ENCODE measurements at regions not wholly inside any gene's neighbourhood (a gene's known extent, or its start where the extent isn't known, plus 50 kb on each side); places are given as distances from the start of the nearest gene placed in this dataset.
"Not testable (repeated sequence)": the region's sequence is repeated elsewhere in the genome, so short reads cannot be mapped to it uniquely, and the experiment has no call there.

DNA sequence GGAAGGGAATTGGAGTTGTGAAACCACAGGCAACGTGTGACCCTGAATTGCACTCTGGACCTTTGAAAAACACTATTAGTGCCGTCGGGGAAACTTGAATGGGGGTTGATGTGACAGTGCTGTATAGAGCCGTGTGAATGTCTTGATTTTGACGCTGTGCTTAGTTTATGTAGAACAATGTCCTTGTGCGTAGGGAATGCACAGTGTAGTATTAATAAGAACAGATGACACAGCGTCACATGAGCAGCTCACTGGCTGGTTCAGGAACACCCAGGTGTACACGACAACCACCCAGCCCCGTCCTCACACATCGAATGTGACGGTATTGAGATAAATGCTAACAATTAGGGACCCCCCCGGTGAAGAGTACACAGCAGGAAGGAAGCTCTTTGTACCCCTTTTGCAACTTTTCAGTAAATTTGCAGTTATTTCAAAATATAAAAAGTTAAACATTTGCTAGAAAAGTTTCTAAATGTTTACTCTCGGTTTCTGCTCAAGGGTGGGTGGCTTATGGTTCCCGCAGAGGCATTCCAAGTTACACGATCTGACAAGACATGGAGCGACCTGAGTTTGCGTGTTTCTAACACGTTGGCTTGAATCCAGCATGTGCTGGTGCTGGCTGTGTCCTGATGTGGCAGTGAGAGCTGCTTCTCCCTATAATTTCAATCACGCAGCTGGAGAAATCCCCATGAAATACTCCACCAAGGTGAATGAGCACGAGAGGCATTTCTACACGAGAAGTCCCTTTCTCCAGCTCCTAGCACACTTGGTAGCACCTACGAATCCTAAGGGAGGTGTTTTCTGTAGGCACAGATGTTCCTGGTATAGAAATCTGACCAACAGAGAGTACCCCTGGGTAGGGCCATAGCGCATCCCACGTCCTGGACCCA, 208.0 kb upstream of the EXOC2 start:
- no peak for DNase-seq (ENCODE audit: low read depth)

DNA sequence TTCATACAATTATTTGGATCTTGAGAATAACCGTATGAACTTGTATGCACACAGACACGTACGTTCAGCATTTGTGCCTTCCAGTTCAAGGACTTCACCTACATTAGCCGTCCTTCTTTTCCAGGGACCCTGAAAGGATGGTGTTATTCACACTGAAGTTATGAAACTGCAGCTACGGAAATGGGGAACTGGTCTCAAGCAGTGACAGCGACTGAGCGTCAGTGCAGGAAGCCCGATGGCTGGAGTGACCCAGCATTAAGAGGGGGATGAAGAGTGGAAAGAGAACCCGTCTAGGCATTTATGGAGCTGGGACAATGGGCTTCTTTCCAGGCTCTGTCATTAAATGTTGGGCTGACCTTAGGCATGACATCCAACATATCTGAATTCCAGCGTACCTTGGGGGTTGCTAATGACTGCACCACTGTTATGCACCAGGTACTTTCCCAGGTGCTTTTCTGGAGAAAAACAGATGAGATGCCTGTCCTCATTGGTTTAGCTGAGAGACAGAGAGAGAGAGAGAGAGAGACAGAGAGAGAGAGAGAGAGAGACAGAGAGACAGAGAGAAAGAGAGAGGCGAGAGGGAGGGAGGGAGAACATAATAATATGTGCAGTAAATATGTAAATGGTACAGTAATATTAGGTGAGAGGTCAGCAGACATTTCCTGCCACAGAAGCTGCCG, 204.7 kb upstream of the EXOC2 start:
- no peak for DNase-seq (ENCODE audit: low read depth)

DNA sequence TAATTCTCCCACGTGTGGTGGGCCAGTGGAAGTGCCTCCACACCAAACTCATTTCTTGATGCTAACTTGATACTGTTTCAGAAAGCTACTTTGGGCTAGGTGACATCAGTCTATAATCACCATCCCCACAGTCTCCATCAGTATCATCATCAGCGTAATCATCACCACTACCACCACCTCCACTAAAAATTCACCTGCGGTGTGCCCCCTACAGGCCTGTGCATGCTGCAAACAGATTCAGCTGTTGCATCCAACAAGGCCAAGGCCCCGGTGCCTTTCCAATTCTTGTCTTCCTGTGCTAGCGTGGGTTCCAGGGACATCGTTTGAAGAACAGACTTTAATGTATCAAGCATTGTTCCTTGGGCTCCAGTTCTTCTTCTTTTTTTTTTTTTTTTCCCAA, 201.3 kb upstream of the EXOC2 start:
- DNase-seq (ENCODE audit: low read depth), result no peak

DNA sequence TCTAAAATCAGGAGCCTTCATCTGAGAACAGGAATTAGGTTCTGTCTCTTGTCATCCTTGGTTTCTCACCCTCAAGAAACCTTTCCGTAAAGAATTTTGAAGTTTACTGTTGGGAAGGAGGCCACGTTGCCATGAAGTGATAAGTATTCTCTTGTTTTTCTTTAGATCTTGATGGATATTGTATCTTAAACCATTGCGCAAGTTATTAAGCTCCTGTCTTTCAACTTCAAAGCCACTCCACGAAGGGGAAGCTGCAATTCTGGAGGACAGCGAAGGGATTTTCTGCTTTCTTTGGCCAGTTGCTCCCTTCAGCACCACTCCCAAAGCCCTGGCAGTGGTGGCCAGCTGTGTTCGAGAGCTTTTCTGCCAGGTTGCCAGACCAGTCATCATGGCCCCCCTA, 198.1 kb upstream of the EXOC2 start:
- DNase-seq (ENCODE audit: low read depth), result no peak

DNA sequence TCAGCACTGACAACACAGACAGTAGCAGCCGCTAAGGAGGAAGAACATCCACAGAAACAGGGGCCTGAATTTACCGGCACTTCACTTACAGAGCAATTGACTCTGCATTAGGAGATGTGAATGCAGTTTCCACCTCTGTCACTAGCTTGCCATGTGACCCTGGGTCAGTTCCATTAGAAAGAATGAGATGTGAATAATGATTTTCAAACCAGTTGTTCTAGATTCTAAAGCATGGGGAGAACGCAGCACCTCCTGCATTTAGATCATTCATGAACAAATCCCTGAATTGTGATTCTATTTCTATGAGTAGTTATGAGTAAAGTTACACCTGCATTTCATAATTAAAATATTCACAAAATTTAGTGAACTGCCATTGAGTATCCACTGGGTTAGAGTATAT, 197.3 kb upstream of the EXOC2 start:
- DNase-seq (ENCODE audit: low read depth), result no peak

DNA sequence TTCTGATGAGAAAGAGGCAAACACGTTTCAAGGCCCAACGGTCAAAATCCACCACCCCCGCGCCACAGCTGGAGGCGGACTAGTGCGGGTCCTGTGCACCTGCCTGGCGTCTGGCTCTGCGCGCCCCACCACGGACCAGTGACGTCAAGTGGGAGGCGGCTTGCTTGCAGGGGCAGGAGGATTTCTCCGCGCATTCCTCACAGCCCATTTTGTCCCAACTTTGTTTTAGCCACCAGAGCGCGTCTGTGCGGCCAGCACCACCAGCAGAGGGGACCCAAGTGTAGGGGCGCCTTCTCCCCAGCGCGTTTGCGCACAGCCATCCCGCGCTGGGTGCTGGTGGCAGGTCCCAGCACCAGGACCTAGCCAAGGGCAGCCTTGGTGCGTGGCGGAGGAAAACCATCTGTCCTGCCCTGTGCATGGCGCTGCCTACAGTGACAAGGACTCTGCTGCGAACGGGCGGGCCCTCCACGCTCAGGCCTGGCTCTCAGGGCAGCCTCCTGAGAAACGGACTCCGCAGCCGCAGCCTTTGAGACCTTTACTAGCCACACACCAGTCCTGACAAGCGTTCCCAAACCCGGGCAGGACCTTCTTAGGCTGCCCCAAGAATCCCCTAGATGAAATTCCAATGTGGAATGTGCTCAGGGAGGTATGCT, 194.8 kb upstream of the EXOC2 start:
- DNase-seq (ENCODE audit: low read depth), result no peak

DNA sequence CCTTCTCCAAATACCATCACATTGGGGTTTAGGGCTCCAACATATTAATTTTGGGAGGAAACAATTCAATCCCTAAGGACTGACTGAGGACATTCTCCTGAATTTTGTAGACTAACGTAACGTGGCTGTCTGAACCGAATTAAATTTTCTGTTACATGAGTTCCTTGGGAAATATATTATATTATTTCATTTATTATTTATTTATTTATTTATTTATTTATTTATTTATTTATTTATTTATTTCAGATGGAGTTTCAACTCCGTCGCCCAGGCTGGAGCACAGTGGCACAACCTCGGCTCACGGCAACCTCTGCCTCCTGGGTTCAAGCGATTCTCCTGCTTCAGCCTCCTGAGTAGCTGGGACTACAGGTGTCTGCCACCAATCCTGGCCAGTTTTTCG, 193.2 kb upstream of the EXOC2 start:
- DNase-seq (ENCODE audit: low read depth), result not testable (repeated sequence)

DNA sequence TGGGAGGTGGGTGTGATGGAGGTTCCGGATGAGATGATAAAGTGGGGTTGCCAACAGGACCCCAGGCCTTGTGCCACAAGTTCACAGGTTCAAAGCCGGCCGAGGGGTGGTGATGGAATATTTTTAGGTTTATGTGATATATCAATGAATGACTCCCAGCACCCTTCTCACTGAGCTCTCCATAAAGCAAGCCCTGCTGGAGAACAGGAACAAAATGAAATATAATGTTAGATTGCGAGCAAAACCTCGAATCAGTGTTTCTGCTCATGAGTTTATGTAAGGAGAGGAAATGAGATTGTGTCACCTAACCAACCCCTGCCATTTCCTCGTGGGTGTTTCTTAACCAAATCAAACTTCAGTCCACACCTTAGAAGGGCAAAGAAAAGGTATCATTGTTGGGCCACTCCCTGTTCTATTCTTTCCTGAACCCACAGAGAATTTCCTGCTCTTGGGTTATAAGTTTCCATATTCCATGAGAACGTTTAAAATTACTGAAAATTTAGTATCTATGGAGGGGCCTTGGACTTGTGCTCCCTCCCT, 192.2 kb upstream of the EXOC2 start:
- no peak for DNase-seq (ENCODE audit: low read depth)

DNA sequence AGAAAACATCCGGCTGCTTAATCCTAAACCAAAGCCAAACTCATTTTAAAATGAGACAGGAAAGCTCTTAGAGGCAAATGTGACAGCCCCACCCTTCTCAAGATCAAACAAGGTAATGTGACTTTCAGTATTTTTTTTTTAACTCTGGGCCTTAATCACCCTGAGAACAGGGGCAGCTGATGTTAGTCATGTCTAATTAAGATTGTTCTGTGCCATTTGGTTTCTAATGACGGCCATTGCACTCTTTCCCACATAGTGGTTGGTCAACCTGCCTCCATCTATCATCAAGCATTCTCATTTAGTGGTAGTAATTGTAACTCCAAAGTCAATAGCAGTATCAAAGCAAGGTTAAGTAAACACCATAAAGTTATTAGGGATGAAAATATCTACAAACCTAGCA, 191.6 kb upstream of the EXOC2 start:
- DNase-seq (ENCODE audit: low read depth), result no peak

DNA sequence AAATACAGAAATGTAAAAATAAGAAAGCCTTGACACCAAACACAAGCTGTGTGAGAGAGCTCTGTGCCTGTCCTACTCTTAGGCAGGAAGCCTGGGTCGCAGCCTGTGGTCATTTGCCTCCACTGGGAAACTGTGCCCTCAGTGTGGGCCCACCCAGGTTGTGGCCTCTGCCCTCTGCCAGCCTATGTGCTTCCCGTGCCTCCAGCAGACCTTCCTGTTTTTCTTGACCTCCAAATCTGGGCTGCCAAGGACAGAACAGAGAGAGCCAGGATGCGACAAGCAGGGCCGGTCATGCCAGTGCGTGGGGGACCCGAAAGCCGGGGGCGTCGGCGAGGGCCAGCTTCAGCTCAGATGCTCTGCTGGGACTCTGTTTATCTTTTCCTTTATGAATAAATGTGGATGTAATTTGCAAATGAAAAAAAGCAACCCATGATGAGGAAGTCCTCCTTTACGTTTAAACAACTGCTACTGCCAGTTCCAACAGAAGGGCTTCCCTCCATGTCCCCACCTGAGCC, 189.2 kb upstream of the EXOC2 start:
- DNase-seq (ENCODE audit: low read depth), result no peak

DNA sequence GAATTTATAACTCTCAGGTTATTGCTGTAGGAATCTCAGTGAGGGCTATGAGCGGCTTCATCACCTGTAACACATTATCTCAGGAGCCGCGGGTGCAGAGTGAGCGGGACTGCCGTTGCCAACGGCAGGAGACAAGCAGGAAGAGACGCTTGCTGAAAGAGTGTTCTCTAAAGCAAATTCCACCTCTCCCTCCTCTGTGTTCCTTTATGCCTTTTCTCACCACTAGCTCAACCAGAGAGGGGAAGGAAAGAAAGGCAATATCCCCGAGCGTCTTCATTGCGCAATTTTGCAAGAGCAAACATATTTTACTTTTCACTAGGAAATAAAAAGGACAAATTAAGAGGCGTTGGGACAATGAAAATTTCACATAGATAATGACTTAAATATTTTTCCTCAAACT, 185.2 kb upstream of the EXOC2 start:
- DNase-seq (ENCODE audit: low read depth), result no peak

DNA sequence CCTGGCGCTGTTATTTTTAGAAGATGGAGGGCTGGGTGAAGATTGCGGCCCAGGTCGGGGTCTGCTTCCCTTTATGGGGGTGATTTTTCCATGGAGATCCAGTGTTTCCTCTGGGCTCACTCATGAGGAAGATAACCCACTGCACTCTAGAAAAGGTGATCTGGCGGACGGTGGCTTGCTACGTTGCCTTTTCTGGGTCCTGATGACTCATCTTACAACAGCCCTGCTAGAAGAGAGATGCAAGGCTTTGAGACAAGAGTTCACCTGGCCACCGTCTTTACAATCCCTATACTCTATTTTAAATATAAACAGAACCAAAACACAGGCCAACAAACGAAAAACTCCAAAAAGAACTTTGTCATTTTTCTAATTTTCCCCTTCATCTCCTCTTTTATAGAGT, 182.1 kb upstream of the EXOC2 start:
- DNase-seq (ENCODE audit: low read depth), result no peak

DNA sequence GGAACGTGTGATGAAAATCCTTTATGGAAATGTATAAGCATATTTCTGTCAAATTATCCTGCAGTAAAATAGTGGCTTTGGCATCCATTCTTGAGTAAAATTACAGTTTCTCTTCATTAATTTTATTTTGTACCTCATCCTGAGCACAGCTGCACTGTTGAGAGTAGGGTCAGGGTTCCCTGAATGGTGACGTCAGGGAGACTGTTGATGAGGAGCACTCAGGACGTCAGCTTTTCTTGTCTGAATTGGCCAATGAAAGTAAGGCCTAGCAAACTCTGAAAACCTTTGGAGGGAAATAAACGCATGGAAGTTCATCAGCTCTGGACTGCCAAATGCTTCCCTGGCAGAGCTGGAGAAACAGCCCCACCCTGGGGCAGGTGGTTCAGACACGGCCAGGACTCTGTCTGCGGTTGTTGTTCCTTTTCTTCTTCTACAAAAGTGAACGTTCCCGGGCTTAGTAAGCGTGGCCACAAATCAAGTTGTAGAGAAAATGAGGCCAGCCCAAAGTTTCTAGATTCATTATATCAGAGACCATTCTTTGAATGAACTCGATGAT, 179.7 kb upstream of the EXOC2 start:
- DNase-seq (ENCODE audit: low read depth), result no peak

DNA sequence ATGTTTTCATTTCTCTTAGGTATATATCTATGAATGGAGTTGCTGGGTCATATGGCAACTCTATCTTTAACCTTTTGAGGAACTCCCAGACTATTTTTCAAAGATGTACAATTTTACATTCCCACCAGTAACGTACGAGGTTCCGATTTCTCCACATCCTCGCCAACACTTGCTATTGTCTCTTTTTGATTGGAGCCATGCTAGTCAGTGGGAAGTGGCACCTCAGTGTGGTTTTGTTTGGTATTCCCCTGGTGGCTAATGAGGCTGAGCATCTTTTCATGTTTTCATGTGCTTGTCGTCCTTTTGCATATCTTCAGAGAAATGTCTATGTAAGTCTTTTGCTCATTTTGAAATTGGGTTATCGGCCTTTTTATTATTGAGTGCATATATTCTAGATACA, 178.6 kb upstream of the EXOC2 start:
- DNase-seq (ENCODE audit: low read depth), result no peak

DNA sequence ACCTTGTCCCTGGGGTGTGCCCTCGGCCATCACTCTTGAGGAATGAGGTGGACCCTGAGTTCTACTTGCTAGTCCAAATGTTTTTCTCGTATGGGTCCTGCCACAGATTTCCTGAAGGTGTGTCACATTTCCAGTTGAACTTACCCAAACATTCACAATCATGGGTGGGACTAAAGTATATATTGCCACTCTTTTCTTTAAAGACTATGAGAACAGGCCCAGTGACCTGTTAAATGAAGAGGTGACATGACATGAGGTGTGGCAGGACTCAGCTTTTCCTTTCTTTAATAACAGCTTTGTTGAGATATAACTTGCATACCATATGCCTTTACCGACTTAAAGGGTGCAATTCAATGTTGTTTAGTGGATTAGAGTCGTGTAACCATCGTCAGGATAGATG, 177.2 kb upstream of the EXOC2 start:
- DNase-seq (ENCODE audit: low read depth), result no peak

DNA sequence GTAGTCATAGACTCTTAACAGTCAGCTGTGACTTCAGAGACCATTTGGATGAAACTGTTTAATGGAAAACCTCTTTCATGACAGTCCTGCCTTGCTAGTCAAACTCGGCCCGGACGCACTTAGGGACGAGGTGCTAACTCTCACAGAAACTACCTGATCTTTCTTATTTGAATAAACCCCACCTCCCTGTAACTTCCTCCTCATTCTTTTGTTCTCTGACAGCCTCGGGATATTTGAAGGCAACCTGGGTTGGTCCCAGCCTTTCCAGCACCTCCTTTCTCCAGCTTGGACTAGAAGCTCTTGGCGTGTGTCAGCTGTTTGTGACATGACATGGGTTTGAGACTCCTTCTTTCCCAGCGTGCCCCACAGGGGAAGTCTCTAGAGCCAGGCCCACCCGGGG, 175.3 kb upstream of the EXOC2 start:
- no peak for DNase-seq (ENCODE audit: low read depth)

DNA sequence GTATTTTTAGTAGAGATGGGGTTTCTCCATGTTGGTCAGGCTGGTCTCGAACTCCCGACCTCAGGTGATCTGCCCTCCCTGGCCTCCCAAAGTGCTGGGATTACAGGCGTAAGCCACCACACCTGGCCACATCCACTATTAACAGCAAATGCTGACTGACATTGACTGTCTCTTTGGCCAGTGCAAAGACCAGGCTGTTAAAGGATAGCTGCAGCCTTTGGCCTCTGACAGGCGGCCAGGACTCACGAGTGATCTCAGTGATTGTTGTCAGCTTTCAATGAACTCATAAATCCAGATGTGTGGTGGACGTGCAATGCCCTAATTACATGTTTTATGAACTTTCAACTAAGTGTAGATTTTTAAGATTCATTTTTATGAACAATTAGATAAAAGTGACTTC, 174.4 kb upstream of the EXOC2 start:
- DNase-seq (ENCODE audit: low read depth), result no peak

DNA sequence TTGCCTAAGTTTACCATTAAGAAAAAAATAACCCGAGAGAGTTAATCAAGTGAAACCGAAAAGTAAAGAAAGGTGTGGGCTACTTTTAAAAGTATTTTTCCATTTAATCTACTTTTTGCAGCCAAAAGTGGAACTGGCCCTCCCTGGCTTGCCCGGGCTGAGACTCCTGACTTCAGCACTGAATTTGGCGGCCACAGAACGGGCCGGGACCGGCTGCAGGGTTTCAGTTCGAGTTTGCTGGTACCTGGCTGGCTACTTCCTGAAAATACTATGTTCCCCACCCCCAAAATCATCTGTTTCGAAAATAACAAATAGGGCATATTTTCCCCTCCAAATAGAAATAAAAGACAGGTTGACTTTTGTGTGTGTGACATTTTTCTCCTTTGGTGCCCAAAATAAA, 173.4 kb upstream of the EXOC2 start:
- no peak for DNase-seq (ENCODE audit: low read depth)

DNA sequence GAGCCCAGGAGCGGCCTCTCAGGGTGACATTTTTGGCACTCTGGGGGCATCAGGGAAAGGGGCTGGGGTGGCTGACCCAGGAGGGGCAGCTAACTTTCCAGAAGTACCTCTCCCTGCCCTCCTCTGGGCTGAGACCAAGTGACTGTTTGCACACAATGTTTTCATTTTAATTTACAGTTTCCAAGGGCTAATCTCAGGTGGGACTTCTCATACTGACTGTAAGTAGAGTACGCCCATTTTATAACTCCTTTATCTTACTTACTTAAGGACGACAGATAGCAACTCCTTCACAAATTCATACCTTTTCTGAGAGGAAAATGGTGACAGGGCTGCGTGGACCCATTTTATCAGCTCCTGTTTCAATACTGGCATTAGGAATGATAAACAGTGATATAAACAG, 172.9 kb upstream of the EXOC2 start:
- DNase-seq (ENCODE audit: low read depth), result no peak

DNA sequence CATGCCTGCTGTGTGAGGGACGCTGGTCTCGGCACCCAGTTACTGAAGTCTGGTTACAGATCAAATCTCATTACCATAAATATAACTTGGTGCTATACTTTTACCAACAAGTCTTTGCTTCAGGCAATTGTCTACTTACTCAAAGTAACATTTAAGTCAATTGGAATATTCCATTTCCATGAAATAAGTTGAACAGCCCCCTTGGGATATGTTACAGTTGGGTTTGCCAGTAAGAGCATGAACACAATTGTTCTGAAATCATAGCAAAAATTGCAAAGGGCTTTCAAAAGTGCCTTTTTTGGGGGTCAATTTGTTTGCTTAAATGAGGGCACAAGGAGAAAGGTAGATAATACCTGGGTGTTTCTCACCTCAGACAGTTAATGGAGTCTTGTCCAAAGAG, 170.9 kb upstream of the EXOC2 start:
- no peak for DNase-seq (ENCODE audit: low read depth)

DNA sequence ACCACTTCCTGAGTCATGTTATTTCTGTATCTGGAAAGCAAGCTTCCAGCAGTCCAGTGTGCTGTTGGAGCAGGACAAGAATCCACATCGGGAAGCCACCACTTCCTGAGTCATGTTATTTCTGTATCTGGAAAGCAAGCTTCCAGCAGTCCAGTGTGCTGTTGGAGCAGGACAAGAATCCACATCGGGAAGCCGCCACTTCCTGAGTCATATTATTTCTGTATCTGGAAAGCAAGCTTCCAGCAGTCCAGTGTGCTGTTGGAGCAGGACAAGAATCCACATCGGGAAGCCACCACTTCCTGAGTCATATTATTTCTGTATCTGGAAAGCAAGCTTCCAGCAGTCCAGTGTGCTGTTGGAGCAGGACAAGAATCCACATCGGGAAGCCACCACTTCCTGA, 170.2 kb upstream of the EXOC2 start:
- not testable (repeated sequence) for DNase-seq (ENCODE audit: low read depth)

DNA sequence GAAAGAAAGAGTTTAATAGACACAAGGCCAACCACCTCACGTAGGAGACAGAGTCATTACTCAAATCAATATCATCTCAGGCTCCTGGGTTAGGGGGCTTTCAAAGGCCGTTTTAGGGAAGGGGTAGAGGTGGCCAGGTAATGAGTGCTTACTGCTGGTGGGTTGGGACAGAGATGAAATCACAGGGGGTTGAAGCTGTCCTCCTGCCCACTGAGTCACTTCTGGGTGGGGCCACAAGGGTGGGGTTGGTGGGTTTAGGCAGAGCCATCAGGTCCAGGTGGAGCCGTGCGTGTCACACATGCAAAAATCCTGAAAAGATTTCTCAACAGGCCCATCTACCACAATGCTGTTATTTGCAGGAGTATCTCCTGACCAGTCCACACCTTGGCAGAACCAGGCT, 167.0 kb upstream of the EXOC2 start:
- no peak for DNase-seq (ENCODE audit: low read depth)

All from HS-5 (cell line).